ENCODE measurements at regions not wholly inside any gene's neighbourhood (a gene's known extent, or its start where the extent isn't known, plus 50 kb on each side); places are given as distances from the start of the nearest gene placed in this dataset.
A peak's percentile ranks its signal among the peaks of the same experiment; 100 is the strongest.

DNA sequence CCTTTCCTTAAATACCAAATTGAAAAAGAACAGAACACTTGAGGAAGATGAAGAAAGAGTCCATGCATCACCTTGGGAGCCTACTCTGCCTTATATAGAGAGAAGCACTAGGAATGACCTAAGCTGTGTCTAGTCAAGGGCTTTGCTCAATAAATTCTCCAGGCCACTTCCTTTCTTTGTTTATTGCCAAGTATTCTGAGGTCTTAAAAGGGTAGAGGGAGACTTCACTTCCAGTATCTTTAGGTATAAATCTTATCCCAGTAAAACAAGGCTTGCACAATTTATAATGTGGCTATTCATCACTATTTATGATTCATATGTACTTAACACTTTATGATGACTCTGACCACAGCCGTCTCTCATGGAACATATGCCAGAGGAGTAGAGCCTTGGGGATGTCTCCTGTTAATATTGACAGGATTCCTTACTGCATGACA lies 85.1 kb upstream of the ARHGAP5 start:
- peak; percentile 16 for DNase-seq
- WGBS (ENCODE audit: insufficient coverage): no CpG with 5 or more reads among the region's 1 CpG
- Histone ChIP-seq H3K9me3 (replicated peaks; ENCODE audit: control insufficient read depth, low read depth, low read length) (no peaks in the 10 kb centered on the region), H3K4me1 (ENCODE audit: control insufficient read depth, insufficient read depth, low read length) (no peaks in the 10 kb centered on the region), H3K27ac (ENCODE audit: low read length) (no peak overlapping the region), H3K27me3 (ENCODE audit: control insufficient read depth, insufficient read depth, low read length) (no peaks in the 10 kb centered on the region), H3K36me3 (ENCODE audit: control insufficient read depth, insufficient read depth, low read length) (no peaks in the 10 kb centered on the region), H3K4me3 (ENCODE audit: low read length) (no peak overlapping the region)

DNA sequence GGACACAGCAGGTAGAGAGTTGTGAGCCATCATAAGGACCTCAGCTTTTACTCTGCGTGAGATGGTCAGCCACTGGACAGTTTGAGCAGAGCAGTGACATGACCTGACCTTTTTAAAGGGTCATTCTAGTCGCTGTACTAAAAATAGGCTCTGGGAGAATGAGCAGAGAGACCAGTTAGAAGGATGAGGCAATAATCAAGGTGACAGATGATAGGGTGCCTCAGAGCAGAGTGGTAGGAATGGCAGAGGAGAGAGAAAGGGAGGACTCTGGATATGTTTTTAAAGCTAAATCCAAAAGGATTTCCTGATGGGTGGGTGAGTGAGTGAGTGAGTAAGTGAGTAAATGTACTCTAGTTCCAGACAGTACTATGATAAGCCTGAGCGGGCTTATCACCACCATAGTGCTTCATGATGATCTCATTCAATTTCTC lies 83.6 kb upstream of the ARHGAP5 start:
- Histone ChIP-seq H3K4me1 (ENCODE audit: control insufficient read depth, insufficient read depth, low read length) (peaks cover 3% of the 10 kb centered on the region), H3K9me3 (replicated peaks; ENCODE audit: control insufficient read depth, low read depth, low read length) (no peaks in the 10 kb centered on the region), H3K36me3 (ENCODE audit: control insufficient read depth, insufficient read depth, low read length) (no peaks in the 10 kb centered on the region), H3K27ac (ENCODE audit: low read length) (no peak overlapping the region), H3K27me3 (ENCODE audit: control insufficient read depth, insufficient read depth, low read length) (no peaks in the 10 kb centered on the region), H3K4me3 (ENCODE audit: low read length) (no peak overlapping the region)
- WGBS (ENCODE audit: insufficient coverage): 86% methylated on average over 2 of the region's 3 CpGs
- no peak for DNase-seq

DNA sequence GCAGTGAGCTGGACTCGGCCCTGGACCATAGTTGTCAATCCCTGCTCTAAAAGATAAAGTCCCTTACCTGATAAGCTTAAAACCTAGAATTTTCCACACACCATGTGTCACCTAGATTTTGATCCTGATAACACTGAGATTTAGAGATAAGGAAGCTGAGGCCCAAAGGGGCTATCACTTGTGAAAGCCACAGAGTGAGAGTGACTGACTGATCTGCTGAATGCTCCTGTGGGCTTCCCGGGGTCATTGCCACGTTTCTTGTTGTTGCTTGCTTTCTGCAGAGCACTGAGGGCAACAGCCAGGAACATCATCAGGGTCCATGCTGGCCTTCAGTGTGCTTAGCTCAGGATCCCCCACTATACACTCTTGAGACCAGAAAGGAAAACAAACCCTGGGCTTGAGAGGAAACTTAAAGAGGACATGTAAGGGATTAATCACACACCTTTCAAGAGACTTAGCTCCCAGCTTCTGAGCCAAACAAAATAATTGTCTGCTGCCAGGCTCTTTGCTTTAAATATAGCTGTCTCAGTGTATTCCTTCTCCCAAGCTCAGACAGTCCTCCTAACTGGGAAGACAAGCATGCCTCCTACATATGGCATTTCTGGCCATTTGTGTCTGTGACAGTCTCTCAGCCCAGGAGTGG lies 82.6 kb upstream of the ARHGAP5 start:
- DNase-seq: no peak
- Histone ChIP-seq H3K27me3 (ENCODE audit: control insufficient read depth, insufficient read depth, low read length) (no peaks in the 10 kb centered on the region), H3K4me1 (ENCODE audit: control insufficient read depth, insufficient read depth, low read length) (peaks cover 3% of the 10 kb centered on the region), H3K36me3 (ENCODE audit: control insufficient read depth, insufficient read depth, low read length) (no peaks in the 10 kb centered on the region), H3K9me3 (replicated peaks; ENCODE audit: control insufficient read depth, low read depth, low read length) (no peaks in the 10 kb centered on the region), H3K4me3 (ENCODE audit: low read length) (no peak overlapping the region), H3K27ac (ENCODE audit: low read length) (no peak overlapping the region)
- WGBS (ENCODE audit: insufficient coverage): 48% methylated on average over 2 of the region's 3 CpGs

DNA sequence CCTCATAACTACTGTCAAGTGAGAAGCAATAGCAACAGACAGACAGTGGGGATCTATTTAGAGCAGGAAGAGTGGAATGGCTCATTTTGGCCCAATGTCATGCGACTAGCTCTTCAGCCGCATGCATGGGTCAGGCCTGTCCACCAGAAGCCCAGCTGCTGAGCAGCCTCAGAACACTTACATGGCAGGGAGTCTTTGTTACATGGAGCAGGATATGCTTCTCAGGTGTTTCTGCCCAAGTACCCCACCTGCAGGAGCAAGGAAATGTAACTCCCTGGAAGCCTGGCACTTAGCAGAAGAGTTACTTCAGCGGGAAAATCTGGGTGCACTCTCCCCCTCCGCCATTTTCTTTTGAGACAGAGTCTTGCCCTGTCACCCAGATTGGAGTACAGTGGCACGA lies 73.5 kb upstream of the ARHGAP5 start:
- Histone ChIP-seq H3K4me1 (ENCODE audit: control insufficient read depth, insufficient read depth, low read length) (peaks cover 2% of the 10 kb centered on the region), H3K36me3 (ENCODE audit: control insufficient read depth, insufficient read depth, low read length) (no peaks in the 10 kb centered on the region)
- 89% methylated on average over 5 of the region's 5 CpGs for WGBS (ENCODE audit: insufficient coverage)

DNA sequence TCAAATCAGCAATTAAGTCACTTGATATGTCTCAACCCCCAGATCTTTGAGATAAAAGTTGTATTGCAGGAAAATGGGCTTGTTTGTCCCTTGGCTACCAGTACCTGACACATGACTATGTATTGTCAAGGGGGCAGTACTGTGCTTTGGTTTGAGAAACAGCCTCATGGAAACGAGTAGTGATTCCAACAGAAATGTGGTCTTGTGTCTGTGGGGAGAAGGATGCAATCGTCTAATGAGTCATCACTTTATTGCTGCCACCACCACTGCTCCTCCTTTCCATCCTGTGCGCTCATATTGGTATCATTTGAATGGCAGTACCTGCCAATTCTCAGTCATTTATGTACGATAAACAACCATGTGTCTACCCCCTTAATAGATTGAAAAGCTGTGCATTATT lies 72.8 kb upstream of the ARHGAP5 start:
- no peak overlapping the region for H3K27ac ChIP-seq (ENCODE audit: low read length)
- H3K27me3 ChIP-seq (ENCODE audit: control insufficient read depth, insufficient read depth, low read length): no peaks in the 10 kb centered on the region
- no peaks in the 10 kb centered on the region for H3K36me3 ChIP-seq (ENCODE audit: control insufficient read depth, insufficient read depth, low read length)
- H3K4me1 ChIP-seq (ENCODE audit: control insufficient read depth, insufficient read depth, low read length): peaks cover 2% of the 10 kb centered on the region
- H3K4me3 ChIP-seq (ENCODE audit: low read length): no peak overlapping the region
- no peak for DNase-seq
- H3K9me3 ChIP-seq (replicated peaks; ENCODE audit: control insufficient read depth, low read depth, low read length): no peaks in the 10 kb centered on the region
- WGBS (ENCODE audit: insufficient coverage): 40% methylated on average over 1 of the region's 4 CpGs

More for the DNA sequence above, 73.5 kb upstream of the ARHGAP5 start:
- Histone ChIP-seq H3K4me3 (ENCODE audit: low read length) (no peak overlapping the region), H3K9me3 (replicated peaks; ENCODE audit: control insufficient read depth, low read depth, low read length) (no peaks in the 10 kb centered on the region), H3K27me3 (ENCODE audit: control insufficient read depth, insufficient read depth, low read length) (no peaks in the 10 kb centered on the region), H3K27ac (ENCODE audit: low read length) (no peak overlapping the region)
- DNase-seq: no peak

DNA sequence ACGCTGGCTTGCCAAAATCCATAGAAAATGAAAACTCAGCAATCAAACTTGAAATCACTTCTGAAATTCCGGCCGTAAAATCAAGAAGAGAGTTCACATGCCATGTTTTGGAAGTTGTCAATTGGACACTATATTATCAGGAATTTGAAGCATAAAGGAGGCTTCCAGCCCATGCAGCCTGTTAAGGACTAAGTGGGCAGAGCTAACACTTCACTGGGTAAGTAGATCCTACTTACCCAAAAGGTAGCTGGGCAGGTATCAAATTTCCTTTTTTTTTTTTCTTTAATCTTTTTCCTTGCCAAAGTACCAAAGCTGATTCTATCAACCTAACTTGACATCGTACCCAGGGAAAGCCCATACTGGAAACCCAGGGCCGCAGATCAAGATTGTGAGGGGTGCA lies 71.5 kb upstream of the ARHGAP5 start:
- H3K4me1 ChIP-seq (ENCODE audit: control insufficient read depth, insufficient read depth, low read length): peaks cover 2% of the 10 kb centered on the region
- no CpG with 5 or more reads among the region's 5 CpGs for WGBS (ENCODE audit: insufficient coverage)
- H3K9me3 ChIP-seq (replicated peaks; ENCODE audit: control insufficient read depth, low read depth, low read length): no peaks in the 10 kb centered on the region
- H3K36me3 ChIP-seq (ENCODE audit: control insufficient read depth, insufficient read depth, low read length): no peaks in the 10 kb centered on the region
- no peak for DNase-seq
- no peaks in the 10 kb centered on the region for H3K27me3 ChIP-seq (ENCODE audit: control insufficient read depth, insufficient read depth, low read length)
- no peak overlapping the region for H3K27ac ChIP-seq (ENCODE audit: low read length)
- no peak overlapping the region for H3K4me3 ChIP-seq (ENCODE audit: low read length)

DNA sequence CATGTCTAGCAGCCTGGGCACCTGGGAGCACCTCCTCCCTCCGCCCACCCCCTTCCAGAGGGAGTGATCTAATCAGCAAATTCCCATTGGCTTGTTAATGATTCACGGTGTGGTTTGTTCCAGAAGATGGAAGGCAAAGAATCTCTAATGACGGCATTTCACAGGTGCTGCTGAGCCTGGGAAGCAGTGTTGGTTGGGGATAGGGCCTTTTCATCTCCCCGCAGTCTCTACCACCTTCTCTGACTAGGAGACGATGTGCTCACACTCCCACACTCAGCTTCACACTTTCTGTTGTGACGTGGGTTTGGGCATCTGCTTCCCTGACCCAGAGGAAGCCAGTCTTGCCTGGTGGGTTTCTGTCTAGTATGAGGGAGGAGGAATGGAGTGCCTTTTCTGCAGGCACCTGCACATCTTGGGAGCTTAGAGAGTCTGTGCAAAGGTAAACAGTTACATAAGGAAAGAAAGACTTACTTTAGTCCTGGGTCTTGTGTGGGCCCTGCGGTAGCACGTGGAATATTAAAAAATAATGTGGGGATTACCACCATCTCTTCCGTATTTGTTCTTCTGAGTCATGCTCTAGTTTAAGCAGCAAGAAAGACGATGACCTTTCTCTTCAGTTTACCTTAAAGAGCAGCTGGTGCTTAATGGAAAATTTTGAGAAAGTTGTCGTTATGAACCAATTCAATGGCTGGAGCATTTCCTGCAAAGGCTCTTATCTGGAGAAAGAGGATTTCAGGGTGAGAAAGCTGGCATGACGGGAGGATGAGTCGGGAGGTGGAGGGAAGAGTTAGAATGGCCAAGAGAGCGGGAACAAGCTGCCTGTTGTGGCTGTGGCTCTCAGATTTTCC lies 70.6 kb upstream of the ARHGAP5 start:
- H3K27ac ChIP-seq (ENCODE audit: low read length): no peak overlapping the region
- 48% methylated on average over 6 of the region's 14 CpGs for WGBS (ENCODE audit: insufficient coverage)
- peaks cover 2% of the 10 kb centered on the region for H3K4me1 ChIP-seq (ENCODE audit: control insufficient read depth, insufficient read depth, low read length)
- H3K36me3 ChIP-seq (ENCODE audit: control insufficient read depth, insufficient read depth, low read length): no peaks in the 10 kb centered on the region
- no peaks in the 10 kb centered on the region for H3K27me3 ChIP-seq (ENCODE audit: control insufficient read depth, insufficient read depth, low read length)
- no peak for DNase-seq
- no peaks in the 10 kb centered on the region for H3K9me3 ChIP-seq (replicated peaks; ENCODE audit: control insufficient read depth, low read depth, low read length)
- no peak overlapping the region for H3K4me3 ChIP-seq (ENCODE audit: low read length)

DNA sequence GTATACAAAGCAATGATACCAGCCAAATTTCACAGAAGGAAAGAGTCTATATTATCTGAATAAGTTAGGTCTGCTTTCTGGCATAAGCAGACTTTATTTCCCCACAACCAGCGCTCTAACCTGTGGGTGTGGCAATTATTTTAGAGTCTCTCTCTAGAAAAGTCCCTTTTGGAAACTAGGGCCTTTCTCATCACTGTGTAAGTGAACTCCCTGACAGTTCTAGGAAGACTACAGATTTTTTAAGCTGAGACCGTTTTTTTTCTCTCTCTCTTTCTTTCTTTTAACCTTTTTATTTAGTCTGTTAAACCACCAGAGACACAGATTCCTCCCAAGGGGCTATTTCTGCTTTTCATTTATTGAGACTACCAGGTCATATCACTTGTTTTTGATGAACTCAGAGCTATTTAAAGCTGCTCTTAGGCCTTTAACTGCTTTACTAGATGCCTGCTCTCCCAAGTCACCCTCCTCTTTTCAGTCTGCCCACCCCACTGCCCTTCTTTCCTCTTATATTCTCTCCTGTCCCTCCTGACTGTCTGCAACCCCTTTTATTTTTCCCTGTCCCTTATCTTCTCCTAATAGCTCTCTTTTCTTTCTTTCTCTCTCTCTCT lies 69.2 kb upstream of the ARHGAP5 start:
- 0% methylated on average over 1 of the region's 2 CpGs for WGBS (ENCODE audit: insufficient coverage)
- peaks cover 2% of the 10 kb centered on the region for H3K4me1 ChIP-seq (ENCODE audit: control insufficient read depth, insufficient read depth, low read length)

DNA sequence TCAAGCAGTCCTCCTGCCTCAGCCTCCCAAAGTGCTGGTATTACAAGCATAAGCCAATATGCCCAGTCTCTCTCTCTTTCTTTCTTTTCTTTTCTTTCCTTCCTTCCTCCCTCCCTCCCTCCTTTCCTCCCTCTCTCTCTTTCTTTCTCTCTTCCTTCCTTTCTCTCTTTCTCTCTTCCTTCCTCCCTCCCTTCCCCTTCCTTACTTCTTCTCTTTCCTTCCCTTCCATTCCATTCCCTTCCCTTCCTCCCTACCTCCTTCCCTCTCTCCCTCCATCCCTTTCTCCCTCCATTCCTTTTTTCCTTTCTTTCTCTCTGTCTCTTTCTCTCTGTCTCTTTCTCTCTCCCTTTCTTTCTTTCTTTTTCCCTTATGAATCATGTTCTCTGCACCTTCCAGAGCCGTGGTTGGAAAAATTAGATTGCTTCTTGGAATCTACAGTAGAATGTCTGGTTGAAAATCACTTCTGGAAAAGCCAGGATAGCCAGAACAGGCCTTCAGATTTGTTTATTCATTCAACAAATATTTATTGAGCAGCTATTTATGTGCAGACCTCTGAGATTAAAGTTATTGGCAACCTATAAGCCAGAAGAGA lies 68.4 kb upstream of the ARHGAP5 start:
- Histone ChIP-seq H3K27me3 (ENCODE audit: control insufficient read depth, insufficient read depth, low read length) (no peaks in the 10 kb centered on the region), H3K4me1 (ENCODE audit: control insufficient read depth, insufficient read depth, low read length) (peaks cover 2% of the 10 kb centered on the region), H3K27ac (ENCODE audit: low read length) (no peak overlapping the region), H3K36me3 (ENCODE audit: control insufficient read depth, insufficient read depth, low read length) (no peaks in the 10 kb centered on the region), H3K4me3 (ENCODE audit: low read length) (no peak overlapping the region), H3K9me3 (replicated peaks; ENCODE audit: control insufficient read depth, low read depth, low read length) (no peaks in the 10 kb centered on the region)
- WGBS (ENCODE audit: insufficient coverage): no CpG with 5 or more reads among the region's 1 CpG
- no peak for DNase-seq

More for the DNA sequence above, 69.2 kb upstream of the ARHGAP5 start:
- DNase-seq: peak; percentile 21
- H3K27ac ChIP-seq (ENCODE audit: low read length): no peak overlapping the region
- H3K36me3 ChIP-seq (ENCODE audit: control insufficient read depth, insufficient read depth, low read length): no peaks in the 10 kb centered on the region
- H3K27me3 ChIP-seq (ENCODE audit: control insufficient read depth, insufficient read depth, low read length): no peaks in the 10 kb centered on the region
- H3K9me3 ChIP-seq (replicated peaks; ENCODE audit: control insufficient read depth, low read depth, low read length): no peaks in the 10 kb centered on the region
- no peak overlapping the region for H3K4me3 ChIP-seq (ENCODE audit: low read length)

All from muscle of leg (tissue), 3 donors.